Medulla oblongata (tissue), 1 donor: ENCODE measurements at regions not wholly inside any gene's neighbourhood (a gene's known extent, or its start where the extent isn't known, plus 50 kb on each side); places are given as distances from the start of the nearest gene placed in this dataset.

Experiments used
- DNase-seq: peaks from one replicate; pipeline ENCODE4 v3.0.0-alpha.2; 2015; ENCODE audit errors: extremely low spot score

DNA sequence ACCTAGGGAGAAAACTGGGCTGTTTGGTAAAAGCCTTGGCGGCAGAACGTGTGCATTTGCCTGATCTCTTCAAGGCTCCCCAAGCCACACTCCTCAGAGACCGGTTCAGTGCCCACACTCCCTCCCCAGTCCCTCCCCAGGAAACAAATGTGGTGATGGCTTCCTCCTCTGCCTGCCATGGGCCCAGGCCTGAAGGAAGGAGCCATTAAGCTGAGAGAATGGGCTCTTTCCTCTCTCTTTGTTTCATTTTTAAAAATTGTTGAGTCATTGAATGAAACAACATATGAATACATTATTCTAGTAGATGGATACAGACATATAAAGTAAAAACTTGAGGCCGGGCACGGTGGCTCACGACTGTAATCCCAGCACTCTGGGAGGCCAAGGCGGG is 50.6 kb upstream of the YWHAQ start:
- DNase-seq = no peak

DNA sequence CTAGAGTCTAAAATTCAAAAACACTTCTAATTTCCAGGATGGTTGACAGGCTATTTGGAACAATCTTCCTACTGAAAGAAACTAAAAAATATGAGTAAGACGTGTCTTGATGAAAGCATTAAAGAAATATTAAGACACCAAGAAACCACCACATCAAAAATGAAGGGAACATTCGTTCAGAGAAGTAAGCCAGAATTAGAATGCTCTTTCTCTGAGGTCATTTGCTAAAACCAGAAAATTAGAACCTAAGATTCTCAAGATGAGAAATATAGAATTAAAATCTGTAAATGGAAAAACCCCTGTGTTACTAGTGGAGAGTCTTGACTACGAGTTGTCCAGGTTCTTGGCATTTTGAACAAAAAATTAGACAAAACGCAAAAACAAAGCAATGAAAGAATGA is 54.8 kb upstream of the YWHAQ start:
- DNase-seq = no peak

DNA sequence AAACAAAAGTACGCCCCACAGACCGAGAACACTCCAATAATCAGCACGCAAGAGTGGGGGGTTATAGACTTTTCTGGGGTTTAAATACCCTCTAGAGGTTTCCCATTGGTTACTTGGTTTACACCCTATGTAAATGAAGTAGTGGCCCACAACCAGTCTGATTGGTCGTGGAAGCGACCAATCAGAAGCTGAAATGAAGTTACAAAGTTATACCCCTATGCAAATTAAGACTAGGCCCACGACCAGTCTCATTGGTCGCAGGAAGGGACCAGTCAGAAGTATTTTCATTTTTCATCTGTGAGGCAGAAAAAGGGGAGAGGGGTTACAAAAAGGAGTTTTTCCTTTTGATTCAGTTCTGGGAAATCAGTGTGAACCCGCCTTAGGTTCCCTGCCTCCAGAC is 55.3 kb upstream of the YWHAQ start:
- no peak for DNase-seq

DNA sequence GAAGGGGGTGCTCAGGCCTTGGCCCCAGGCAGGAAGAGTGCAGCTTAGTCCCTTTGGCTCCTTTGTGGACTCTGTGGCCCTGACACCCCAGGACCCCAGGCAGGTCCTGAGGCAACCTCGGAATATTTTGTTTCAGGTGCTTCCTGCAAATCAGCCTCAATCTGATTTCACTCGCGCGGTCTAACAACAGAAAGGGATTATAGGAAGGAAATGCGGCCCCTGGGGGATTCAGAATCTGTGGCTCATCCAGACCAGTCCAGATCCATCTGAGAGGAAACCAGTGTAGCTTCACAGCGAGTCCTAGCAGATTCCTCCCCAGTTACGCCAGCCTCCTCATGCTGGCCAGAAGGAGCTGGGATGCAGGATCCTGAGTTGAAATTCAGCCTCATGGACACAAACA is 59.5 kb upstream of the YWHAQ start:
- no peak for DNase-seq

DNA sequence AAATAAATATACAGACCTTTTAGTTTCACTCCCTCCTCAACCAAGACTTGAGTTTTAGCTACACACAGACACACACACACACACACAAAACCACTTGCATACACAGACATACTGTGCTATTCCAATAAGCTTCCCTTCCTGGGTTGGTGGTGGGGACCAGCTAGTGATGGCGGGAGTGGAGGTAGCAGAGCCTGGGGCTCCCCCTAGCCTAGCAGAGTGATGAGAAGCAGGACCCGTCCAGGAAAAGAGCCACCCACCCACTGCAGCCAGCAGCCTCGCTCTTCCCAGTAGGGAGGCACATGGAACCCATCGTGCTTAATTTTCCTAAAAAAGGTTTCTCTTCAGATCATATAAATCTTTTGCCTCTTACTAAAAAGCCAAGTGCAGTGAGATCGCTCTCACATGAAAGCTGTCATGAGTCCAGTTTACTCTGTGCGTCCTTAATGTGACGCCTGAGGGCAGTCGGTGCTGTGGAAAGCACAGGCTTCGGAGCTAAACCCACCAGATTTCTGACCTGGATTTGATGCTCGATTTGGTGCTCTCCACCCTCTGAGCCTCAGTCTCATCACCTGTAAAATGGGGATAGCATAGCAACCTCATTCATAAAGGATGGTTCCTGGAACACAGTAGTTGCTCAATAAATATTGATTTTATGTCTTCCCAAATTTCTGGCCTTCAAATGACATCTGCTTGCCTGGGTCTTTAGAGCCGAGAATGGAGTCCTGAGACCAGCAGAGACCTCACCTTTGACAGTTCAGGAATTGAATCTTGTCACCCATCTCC is 60.1 kb upstream of the YWHAQ start:
- DNase-seq = no peak

DNA sequence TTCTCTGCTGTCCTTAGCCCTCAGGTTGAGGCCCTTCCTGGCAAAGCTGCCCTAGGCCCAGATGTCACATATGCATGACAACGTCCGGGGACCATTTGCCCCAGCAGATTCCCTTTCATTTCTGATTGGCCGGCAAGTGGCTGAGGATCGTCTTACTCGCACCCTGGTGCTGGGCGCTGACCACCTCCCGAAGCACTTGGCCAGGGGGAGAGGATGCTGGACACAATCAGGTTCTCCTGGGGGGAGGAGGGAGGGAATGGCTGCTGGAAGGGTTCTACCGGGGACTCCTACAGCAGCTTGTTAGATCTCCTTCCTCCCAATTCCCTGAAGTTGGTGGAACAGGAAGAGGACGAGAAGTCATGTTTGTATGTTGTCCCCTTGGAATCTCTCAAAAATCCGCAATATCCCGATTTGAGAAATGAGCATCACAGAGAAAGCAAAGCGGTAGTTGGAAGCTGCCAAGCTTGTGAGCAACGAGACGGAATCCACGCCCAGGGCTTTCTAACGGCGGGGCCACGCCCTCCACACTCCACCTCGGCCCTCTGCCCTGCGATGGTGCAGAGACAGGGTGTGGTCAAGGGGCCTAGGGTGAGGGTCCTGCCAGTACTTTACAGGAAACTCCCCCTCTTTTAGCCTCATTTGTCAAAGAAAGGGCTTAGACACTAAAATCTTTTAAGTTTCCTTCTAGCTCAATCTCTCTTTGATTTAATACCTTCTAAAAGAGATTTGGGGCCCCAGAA is 61.8 kb upstream of the YWHAQ start:
- DNase-seq = no peak

DNA sequence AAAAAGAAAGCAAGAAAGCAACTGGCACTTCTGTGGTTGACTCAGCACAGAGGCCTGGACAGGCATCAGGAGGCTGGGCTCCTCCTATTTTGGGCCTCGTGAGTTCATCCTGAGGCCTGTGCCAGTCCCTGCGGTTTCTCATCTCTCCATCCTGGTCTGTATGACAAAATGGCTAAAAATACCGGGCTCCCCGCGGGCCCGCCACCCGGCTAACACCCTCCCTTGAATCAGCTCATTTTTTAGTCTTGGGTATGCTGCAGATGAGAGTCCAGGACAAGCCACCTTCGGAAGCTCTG is 62.3 kb upstream of the YWHAQ start:
- DNase-seq = no peak

DNA sequence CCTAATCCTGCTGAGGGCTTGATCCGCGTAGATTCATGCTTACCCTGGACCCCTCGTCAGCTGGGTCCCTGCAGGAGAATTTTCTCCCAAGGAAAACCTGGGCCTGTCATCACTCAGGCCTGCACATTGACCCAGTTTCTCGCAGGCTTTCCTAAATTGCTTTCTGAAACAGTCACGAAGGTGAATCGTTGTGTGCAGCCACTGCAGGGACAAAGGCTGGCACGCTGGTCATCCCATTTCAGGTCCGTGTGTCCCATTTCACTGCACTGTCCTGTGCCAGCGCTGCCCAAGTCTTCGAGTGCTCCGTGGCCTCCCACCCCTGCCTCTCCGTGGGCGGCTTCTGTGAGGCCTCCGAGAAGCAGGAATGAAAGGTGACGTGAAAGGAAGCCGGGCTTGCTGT is 62.8 kb upstream of the YWHAQ start:
- DNase-seq = no peak

DNA sequence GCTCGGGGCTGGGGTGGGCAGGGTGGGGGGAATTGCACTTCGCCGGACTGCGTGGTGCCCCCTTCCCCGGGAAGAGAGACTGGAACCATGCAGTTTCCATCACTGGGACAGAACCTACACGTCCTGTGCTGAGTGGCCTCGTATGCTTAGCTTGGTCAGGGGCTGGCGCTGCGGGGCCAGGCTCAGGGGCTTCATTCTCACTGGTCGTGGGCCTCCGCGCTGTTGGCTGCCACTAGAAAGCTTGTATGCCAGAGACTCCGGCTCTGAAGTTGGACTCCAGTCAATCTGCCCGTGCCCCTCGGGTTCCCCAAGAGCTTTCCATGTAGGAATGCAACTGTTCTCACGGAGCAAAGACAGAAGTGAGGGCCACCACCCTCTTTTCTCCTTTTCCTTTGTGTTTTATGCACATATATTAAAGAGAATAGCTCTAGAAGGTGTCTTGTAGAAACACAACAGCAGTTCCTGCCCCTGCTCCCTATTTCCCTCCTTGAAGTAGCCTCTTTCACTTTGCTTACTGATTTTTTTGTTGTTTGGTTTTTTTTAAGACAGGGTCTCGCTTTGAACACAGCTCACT is 64.0 kb upstream of the YWHAQ start:
- no peak for DNase-seq

DNA sequence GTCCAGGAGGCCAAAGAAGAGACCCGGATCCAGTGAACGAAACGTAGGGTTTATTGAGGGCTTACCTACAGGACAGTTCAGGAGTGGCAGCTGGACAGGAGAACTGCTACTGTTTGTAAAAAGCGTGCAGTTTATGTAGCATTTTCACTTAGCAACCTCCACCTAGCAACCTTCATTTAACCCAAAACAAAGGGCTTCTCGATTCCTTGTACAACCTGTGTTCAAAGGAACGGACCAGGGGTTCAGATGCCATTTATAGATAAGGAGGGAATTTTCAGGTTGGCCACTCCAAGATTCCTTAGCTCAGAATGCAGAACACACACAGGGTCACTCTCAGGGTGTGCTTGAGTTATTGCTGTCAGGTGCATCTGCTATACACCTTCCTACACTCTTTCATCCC is 65.1 kb upstream of the YWHAQ start:
- no peak for DNase-seq

DNA sequence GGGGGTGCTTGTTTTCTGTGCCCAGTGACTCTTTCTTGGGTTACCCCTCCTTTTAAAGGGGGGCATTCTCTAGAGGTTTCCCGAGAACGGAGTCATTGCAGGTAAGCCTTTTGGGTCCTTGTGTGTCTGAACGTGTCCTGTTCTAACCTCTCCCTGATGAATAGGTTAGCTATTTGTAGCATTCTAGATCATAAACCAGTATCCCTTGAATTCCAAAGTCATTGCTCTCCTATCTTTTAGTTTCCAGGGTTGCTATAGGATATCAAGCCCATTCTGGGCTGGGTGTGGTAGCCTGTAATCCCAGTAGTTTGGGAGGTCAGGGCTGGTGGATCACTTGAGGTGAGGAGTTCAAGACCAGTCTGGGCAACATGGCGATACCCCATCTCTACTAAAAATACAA is 65.9 kb upstream of the YWHAQ start:
- DNase-seq = no peak

DNA sequence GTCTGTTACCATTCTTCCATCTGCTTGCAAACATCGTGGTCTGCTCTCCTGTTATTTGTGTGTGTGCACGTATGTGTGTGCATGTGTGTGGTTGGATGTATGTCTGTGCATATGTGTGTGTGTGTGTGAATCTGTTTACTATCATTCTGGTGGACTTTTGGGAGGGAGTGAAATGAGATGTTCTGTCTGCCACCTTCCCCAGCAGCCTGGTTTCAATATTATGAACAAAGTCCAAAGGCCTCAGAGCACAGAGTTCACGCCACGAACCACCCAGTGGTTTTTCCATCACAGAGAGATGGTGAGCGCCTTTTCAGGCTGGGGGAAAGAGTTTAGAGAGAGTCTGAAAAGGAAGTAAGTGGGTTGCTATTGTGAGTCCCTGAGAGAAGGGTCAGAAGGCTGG is 67.1 kb upstream of the YWHAQ start:
- no peak for DNase-seq

DNA sequence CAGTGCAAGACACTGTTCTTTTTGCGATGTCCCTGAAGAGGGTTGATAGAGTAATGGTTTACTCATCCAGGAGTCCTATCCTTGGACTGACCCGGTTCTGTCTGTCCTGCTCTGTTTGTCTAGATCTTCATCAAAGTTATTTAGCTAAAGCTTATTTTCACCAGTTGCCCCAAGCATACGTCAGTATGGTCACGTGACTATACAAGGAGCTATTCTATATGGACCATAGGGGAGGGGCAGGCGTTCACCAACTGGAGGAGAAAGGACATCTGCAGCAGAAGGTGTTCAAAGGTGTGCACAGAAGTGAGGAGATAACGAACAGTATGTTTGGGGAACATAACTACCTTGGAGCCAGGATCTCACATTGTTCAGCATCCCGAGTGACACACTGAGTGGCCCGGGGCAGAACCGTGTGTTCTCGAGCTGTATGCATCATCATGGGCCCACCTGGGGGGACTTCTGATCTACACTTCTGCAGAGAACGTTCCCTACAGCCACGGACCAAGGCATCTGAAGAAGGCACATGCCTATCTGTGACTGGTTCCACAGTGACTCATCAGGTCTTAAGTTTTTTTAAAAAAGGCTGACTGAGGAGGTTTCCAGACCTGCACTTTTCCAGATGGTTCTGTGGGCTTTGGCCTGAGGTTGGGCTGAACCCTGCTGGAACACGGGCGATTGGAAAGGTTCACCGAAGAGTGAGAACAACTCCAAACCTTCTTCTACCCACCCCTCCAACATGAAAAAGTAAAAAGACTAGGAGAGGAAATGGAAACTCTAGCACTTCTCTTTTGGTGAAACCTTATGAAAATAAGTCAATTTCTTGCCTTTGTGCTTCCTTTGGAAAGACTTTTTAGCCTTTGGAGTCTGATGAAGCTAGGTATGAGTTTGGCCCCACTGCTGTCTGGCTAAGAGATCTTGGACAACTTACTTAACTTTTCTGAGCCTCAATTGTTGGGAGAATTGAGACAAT is 68.6 kb upstream of the YWHAQ start:
- no peak for DNase-seq

DNA sequence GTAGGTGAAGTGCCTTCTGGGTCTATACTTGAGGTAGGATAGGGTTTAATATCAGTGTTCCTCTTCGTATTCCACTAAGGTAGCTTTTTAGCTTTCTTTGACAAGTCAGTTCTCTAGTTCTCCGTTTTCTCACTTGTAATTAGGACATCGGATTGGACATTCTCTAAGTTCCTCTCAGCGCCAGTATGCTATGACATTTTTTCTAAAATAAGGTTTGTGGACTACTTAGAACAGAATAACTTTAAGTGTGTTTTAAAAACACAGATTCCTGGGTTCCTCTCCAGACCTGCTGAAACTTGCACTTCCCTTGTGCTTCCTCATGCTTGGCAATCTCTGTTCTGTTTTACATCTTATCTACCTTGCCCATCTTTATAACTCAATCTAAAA is 69.3 kb upstream of the YWHAQ start:
- no peak for DNase-seq

DNA sequence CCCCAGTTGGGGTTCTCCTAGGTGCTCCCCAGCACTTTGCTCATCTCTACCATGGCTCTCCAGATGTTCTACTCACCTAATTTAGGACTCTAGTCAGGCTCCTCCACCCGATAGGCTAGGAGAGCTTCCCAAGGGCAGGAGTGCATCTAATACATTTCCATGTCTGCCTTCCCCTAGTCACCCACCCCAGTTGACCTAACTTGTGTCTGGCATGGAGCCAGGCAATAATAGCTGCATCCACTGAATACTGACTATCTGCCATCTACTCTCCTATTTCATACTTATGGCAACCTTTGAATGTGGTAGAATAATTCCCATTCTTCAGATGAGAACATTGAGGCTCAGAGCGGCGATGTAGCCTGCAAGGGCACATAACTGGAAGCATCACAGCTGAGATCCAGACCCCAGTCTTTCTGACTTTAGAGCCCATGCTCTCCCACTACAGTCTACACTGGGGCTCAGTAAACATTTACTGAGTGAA is 71.8 kb upstream of the YWHAQ start:
- DNase-seq = no peak

DNA sequence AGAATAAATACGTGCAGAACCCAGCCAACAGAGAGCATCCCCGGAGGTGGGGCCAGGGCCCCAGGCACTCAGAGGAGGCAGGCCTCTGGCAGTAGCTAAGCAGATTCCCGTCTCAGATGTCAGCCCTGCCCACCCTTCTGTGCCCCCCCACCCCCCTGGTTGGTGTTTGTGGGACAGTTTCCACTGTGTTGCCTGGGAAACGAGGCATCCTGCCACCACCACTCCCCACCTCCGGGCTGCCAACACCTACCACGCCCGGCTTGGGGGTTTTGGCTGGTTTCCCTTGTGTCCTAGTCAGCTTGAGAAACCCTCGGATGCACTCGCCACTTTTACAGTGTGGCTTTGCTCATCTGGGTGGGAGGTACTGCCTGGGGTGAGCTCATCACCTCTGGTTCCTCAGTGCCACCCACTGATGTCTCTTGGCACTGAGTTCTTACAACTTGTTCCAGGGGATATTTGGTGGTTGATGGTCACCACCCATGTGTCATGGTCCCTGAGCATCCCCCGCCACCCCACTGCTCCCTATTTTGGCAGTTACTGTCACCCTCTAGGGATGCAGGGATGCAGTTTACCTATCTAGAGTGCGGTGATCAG is 72.4 kb upstream of the YWHAQ start:
- DNase-seq = no peak

DNA sequence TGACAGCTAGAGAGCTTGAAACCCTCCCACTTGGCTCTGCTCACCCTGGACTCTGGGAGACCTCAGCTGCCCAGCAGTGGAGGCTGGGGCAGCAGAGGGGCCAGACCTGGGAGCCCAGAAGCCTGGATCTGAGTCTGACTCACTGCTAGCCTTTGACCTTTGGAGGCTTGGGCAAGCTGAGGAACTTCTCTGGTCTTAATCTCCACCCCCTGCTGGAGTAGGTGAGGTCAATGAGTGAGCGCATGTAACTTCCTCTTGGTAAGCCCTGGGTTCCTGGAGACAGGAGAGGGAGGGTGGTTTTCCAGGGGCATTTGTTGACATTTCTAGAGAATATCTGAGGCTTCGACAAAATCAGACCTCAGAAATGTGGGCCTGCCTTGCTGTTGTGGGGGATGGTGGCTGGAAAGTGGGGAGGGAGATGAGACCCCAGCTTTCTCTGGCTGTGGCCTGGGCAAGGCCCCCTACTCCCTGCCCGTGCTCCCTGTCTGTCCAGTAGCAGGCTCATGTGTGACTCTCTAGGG is 73.0 kb upstream of the YWHAQ start:
- DNase-seq = no peak

DNA sequence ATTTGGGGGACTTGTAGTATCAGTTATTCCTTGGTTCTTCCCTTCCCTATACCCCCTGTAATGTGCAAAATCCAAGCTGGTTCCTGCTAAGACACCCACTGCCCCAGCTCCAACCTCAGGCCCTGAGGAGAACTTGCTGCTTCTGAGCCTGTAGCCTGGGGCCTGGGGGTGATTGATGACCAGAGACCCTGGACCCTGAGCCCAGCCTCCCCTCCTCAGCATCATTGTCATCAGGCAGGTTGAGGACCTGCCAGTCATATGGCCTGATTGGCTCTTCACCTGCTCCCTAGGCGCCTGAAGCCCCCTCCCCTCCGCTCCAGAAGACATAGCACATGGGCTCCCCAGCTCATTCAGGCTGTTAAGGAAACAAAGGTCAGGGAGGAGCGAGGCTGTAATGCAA is 73.8 kb upstream of the YWHAQ start:
- no peak for DNase-seq

DNA sequence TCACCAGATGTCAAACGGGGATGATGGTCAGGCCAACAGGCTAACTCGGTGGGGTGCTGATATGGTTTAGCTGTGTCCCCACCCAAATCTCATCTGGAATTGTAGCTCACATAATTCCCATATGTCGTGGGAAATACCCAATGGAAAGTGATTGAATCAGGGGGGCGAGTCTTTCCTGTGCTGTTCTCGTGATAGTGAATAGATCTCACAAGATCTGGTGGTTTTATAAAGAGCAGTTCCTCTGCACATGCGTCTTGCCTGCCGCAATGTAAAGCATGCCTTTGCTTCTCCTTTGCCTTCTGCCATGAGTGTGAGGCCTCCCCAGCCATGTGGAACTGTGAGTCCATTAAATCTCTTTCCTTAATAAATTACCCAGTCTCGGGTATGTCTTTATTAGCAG is 74.4 kb upstream of the YWHAQ start:
- no peak for DNase-seq

DNA sequence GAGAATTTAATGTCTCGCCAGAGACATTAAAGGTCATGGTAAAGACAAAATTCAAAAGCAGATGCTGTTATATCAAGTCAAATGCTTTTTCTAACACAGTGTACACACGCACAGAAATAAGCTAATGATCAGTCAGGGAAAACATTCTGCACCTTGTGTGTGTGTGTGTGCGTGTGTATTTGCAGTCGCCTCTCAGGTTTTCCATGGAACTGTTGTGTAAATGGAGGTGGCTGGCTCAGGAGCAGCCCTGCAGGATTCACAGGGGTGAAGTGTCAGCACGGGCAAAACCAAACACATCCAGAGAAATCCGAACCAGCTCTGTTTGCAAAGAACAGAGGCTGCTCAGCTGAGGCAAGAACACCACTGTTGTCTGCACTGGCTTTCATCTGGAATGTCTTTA is 76.2 kb upstream of the YWHAQ start:
- no peak for DNase-seq

DNA sequence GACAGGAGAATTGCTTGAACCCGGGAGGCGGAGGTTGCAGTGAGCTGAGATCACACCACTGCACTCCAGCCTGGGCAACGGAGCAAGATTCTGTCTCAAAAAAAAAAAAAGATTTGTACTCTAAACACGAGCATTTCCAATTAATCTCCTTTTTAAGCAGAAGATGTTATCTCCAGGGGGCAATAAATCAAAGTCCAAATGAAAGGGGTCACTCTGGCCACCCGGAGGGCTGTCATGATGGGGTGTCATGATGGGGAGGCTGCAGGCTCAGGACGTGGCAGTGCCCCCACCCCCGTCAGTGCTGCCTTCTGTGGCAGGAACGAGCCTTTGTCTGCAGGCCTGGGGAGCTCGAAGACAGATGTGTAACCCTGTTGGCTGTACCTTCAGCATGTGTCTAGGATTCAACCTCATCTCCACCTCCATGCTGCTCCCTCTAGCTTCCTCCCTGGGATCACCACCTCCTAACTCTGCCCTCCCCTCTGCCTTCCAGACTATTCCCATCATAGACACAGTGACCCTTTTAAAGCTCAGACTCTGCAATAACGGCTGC is 76.9 kb upstream of the YWHAQ start:
- DNase-seq = no peak
